GM12878 (cell line): ENCODE measurements at regions not wholly inside any gene's neighbourhood (a gene's known extent, or its start where the extent isn't known, plus 50 kb on each side); places are given as distances from the start of the nearest gene placed in this dataset.

Experiments used
- ATAC-seq: fragments of 200-7000 bp; cut with Tn5 transposase; 3 replicates; pipeline ENCODE4 v1.9.1; 2020; ENCODE audit warnings: mild to moderate bottlenecking, moderate library complexity
- BruUV-seq: library from RNA; stranded (reverse); fragments of 400-500 nt; replicated peaks from 2 replicates; lab custom pipeline; 2021; lab: Mats Ljungman, UMichigan
- CTCF ChIA-PET: fragments of 300-600 bp; sonication (Branson Sonifier 250); formaldehyde crosslinking; extraction: SDS; loops from one replicate; lab custom pipeline; 2021; ENCODE audit warnings: inconsistent platforms; lab: Yijun Ruan, JAX
- POLR2A ChIA-PET: fragments of 350-600 bp; formaldehyde crosslinking; extraction: SDS; loops from one replicate; lab custom pipeline; 2021; ENCODE audit warnings: inconsistent platforms; lab: Charles Lee
- RAD21 ChIA-PET: fragments of 300-600 bp; sonication (Branson Sonifier 250); formaldehyde crosslinking; loops from one replicate; lab custom pipeline; 2023; ENCODE audit warnings: antibody characterized with exemption; ENCODE audit not compliant: unreplicated experiment; lab: Charles Lee
- SMC1A ChIA-PET: fragments of 300-600 bp; sonication (Branson Sonifier 250); formaldehyde crosslinking; loops from one replicate; lab custom pipeline; 2023; ENCODE audit not compliant: unreplicated experiment, uncharacterized antibody; lab: Charles Lee
- DNase-seq: peaks from one replicate; pipeline ENCODE4 v3.0.0-alpha.2; 2011; ENCODE audit warnings: low read depth, low spot score
- FAIRE-seq: peaks from 3 replicates; lab custom pipeline; 2011; peaks lifted over from hg19 to GRCh38; lab: Jason Lieb, UNC
- H2AFZ ChIP-seq: 2 replicates; pipeline ENCODE4 v1.6.0; 2011; ENCODE audit warnings: low read depth, low read length, control low read depth; ENCODE audit not compliant: control insufficient read depth
- H3K27ac ChIP-seq: 2 replicates; pipeline ENCODE4 v1.5.1; 2011; ENCODE audit warnings: control low read depth; ENCODE audit not compliant: control insufficient read depth, insufficient read depth
- H3K27me3 ChIP-seq, 2 experiments: replicated peaks in 1 of 2; 2 replicates each; pipeline versions ENCODE4 v1.6.0 to v1.6.1; 2011; ENCODE audit warnings: low read length in 1 of 2; ENCODE audit not compliant: control insufficient read depth in 2 of 2, insufficient read depth in 2 of 2
- H3K36me3 ChIP-seq, 2 experiments: 2 replicates each; pipeline ENCODE4 v1.5.1; 2011; ENCODE audit warnings: low read length in 1 of 2; ENCODE audit not compliant: control insufficient read depth in 2 of 2, insufficient read depth in 2 of 2
- H3K4me1 ChIP-seq: 2 replicates; pipeline ENCODE4 v1.6.1; 2011; ENCODE audit warnings: mild to moderate bottlenecking, low read length, moderate library complexity, mixed read lengths; ENCODE audit not compliant: control insufficient read depth, insufficient read depth
- H3K4me2 ChIP-seq: 2 replicates; pipeline ENCODE4 v1.6.0; 2011; ENCODE audit warnings: control low read depth; ENCODE audit not compliant: control insufficient read depth, insufficient read depth
- H3K4me3 ChIP-seq: fragments of 200-600 bp; sonication (generic); 2 replicates; pipeline ENCODE4 v1.5.1; 2016
- H3K79me2 ChIP-seq: 2 replicates; pipeline ENCODE4 v1.6.0; 2011; ENCODE audit warnings: low read length; ENCODE audit not compliant: control insufficient read depth, insufficient read depth
- H3K9ac ChIP-seq: 2 replicates; pipeline ENCODE4 v1.8.0; 2011; ENCODE audit warnings: low read length, control low read depth, mixed read lengths; ENCODE audit not compliant: control insufficient read depth, insufficient read depth
- H3K9me3 ChIP-seq: replicated peaks from 3 replicates; pipeline ENCODE4 v1.5.1; 2011; ENCODE audit warnings: mild to moderate bottlenecking, low read length; ENCODE audit not compliant: control insufficient read depth, insufficient read depth
- H4K20me1 ChIP-seq: 2 replicates; pipeline ENCODE4 v1.6.0; 2011; ENCODE audit not compliant: control insufficient read depth, insufficient read depth
- BHLHE40 ChIP-seq, 2 experiments: fragments of 450-650 bp in 1 of 2; IDR thresholded peaks; 2 replicates each; pipeline ENCODE4 v1.6.1; 2011 to 2017; ENCODE audit warnings: low read depth in 2 of 2, borderline replicate concordance in 1 of 2, improper control_type of control experiment in 1 of 2, low read length in 1 of 2, mild to moderate bottlenecking in 1 of 2
- CBFB ChIP-seq: IDR thresholded peaks from 2 replicates; pipeline ENCODE4 v1.6.1; 2016; ENCODE audit warnings: antibody characterized with exemption, low read depth
- ESRRA ChIP-seq: IDR thresholded peaks from 2 replicates; pipeline ENCODE4 v1.6.1; 2012; ENCODE audit warnings: mild to moderate bottlenecking, low read length, improper control_type of control experiment
- MEF2B ChIP-seq: fragments of 450-650 bp; IDR thresholded peaks from 2 replicates; pipeline ENCODE4 v1.6.1; 2018; ENCODE audit warnings: mild to moderate bottlenecking, moderate library complexity; ENCODE audit not compliant: partially characterized antibody, poor library complexity, severe bottlenecking
- NR2C1 ChIP-seq: fragments of 450-650 bp; IDR thresholded peaks from 2 replicates; pipeline ENCODE4 v1.6.1; 2017; ENCODE audit warnings: antibody characterized with exemption, mild to moderate bottlenecking, moderate library complexity
- RAD21 ChIP-seq: IDR thresholded peaks from 2 replicates; pipeline ENCODE4 v1.6.1; 2011; ENCODE audit warnings: mild to moderate bottlenecking, low read depth, low read length, moderate library complexity; ENCODE audit not compliant: insufficient read depth
- RBBP5 ChIP-seq: fragments of 200-600 bp; sonication (generic); conservative IDR thresholded peaks from 2 replicates; pipeline ENCODE4 v1.6.1; 2016
- RUNX3 ChIP-seq: IDR thresholded peaks from 2 replicates; pipeline ENCODE4 v1.6.1; 2012; ENCODE audit warnings: low read length, inconsistent platforms
- SMAD1 ChIP-seq: fragments of 450-650 bp; IDR thresholded peaks from 2 replicates; pipeline ENCODE4 v1.6.1; 2018; ENCODE audit warnings: mild to moderate bottlenecking, low read depth; ENCODE audit not compliant: partially characterized antibody
- SPI1 ChIP-seq: IDR thresholded peaks from 2 replicates; pipeline ENCODE4 v1.6.1; 2011; ENCODE audit warnings: low read depth, mild to moderate bottlenecking, low read length, moderate library complexity, borderline replicate concordance; ENCODE audit not compliant: insufficient read depth
- ZNF274 ChIP-seq: IDR thresholded peaks from one replicate; pipeline ENCODE4 v1.8.0; 2011; ENCODE audit not compliant: insufficient read length, insufficient read depth
- WGBS: methylation state at CpG from one replicate; pipeline ENCODE4 v1.1.6; 2016; ENCODE audit warnings: low lambda C conversion rate; ENCODE audit not compliant: insufficient replicate concordance, insufficient coverage; ENCODE audit errors: missing lambda C conversion rate; 5-methylcytosine and 5-hydroxymethylcytosine counted together
- in situ Hi-C: fragments of 300-500 bp; cut with MboI; formaldehyde crosslinking; loops from 9 replicates; pipeline ENCODE4 v1.14.3; 2018; ENCODE audit warnings: mixed read lengths
- intact Hi-C: fragments of 100-400 bp; cut with micrococcal nuclease; formaldehyde crosslinking; loops from one replicate; pipeline ENCODE4 v1.14.2; 2022; ENCODE audit not compliant: unreplicated experiment
- TF ChIP-seq, protein P1 (sequence below): fragments of 450-650 bp; formaldehyde crosslinking; IDR thresholded peaks from 2 replicates; pipeline ENCODE4 v1.4.0; 2022; ENCODE audit warnings: mild to moderate bottlenecking, moderate library complexity
- TF ChIP-seq, protein P2 (sequence below): fragments of 450-650 bp; IDR thresholded peaks from 2 replicates; pipeline ENCODE4 v1.6.1; 2017; ENCODE audit warnings: antibody characterized with exemption, mild to moderate bottlenecking, moderate library complexity

DNA sequence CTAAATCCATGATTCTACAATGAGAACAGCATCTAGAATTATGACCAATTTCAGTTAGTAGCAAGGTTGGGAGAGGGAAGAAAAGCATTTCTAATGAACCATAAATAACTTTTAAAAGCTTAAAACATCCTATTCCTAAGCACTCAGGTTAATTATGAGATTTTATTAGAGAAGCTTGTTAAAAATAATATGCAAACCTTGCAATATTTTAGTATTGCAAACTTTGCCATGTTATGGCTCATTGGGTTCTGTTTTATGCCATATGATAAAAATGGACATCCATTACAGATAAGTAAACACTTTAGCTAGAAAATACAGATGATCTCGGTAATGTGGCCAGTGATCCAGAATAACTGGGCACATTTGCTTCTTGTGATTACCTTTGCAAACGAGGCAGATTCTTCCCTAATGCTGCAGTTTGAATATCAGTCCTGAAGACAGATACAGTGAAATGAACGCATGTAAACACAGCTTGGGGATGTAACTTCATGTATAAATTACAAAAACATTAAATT, 447.0 kb downstream of the PLK2 start (continued):
- TF ChIP-seq, protein P1, sequence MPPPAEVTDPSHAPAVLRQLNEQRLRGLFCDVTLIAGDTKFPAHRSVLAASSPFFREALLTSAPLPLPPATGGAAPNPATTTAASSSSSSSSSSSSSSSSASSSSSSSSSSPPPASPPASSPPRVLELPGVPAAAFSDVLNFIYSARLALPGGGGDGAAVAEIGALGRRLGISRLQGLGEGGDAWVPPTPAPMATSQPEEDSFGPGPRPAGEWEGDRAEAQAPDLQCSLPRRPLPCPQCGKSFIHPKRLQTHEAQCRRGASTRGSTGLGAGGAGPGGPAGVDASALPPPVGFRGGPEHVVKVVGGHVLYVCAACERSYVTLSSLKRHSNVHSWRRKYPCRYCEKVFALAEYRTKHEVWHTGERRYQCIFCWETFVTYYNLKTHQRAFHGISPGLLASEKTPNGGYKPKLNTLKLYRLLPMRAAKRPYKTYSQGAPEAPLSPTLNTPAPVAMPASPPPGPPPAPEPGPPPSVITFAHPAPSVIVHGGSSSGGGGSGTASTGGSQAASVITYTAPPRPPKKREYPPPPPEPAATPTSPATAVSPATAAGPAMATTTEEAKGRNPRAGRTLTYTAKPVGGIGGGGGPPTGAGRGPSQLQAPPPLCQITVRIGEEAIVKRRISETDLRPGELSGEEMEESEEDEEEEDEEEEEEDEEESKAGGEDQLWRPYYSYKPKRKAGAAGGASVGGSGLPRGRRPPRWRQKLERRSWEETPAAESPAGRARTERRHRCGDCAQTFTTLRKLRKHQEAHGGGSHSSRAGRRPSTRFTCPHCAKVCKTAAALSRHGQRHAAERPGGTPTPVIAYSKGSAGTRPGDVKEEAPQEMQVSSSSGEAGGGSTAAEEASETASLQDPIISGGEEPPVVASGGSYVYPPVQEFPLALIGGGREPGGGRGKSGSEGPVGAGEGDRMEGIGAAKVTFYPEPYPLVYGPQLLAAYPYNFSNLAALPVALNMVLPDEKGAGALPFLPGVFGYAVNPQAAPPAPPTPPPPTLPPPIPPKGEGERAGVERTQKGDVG (CRISPR knock-in tag) = no peak
- no peak for TF ChIP-seq CBFB
- TF ChIP-seq, protein P2, sequence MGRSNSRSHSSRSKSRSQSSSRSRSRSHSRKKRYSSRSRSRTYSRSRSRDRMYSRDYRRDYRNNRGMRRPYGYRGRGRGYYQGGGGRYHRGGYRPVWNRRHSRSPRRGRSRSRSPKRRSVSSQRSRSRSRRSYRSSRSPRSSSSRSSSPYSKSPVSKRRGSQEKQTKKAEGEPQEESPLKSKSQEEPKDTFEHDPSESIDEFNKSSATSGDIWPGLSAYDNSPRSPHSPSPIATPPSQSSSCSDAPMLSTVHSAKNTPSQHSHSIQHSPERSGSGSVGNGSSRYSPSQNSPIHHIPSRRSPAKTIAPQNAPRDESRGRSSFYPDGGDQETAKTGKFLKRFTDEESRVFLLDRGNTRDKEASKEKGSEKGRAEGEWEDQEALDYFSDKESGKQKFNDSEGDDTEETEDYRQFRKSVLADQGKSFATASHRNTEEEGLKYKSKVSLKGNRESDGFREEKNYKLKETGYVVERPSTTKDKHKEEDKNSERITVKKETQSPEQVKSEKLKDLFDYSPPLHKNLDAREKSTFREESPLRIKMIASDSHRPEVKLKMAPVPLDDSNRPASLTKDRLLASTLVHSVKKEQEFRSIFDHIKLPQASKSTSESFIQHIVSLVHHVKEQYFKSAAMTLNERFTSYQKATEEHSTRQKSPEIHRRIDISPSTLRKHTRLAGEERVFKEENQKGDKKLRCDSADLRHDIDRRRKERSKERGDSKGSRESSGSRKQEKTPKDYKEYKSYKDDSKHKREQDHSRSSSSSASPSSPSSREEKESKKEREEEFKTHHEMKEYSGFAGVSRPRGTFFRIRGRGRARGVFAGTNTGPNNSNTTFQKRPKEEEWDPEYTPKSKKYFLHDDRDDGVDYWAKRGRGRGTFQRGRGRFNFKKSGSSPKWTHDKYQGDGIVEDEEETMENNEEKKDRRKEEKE = no peak
- TF ChIP-seq NR2C1 = no peak
- no peak for TF ChIP-seq ESRRA

DNA sequence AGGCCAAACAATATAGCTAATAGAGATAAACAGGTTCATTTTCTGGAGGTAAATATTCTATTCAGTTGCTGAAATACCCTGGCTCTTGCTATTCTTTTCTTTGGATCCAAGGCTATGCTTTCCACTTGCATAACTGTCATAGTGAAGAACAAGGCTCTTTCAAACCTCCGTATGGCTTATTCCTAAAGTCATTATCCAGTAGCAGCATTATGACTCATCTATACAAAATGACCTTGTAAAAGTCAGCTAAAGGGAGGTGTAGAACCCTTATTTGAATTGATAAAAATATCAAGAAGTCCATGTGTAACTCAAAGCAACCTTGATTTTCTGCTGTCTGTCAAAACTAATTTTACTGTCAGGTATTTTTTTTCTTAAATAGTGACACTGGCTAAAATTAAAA, 447.8 kb downstream of the PLK2 start:
- intact Hi-C loops = no loop called here
- Histone ChIP-seq H3K4me1 (no peaks in the 10 kb centered on the region), H3K36me3 (no peaks in the 10 kb centered on the region), H3K27ac (no peak overlapping the region), H3K4me2 (no peak overlapping the region), H3K9ac (no peak overlapping the region), H2AFZ (no peak overlapping the region), H3K9me3 (no peaks in the 10 kb centered on the region), H3K27me3 (no peaks in the 10 kb centered on the region; a peak in 1 of 4 replicates), H4K20me1 (no peaks in the 10 kb centered on the region), H3K79me2 (no peaks in the 10 kb centered on the region), H3K4me3 (no peak overlapping the region)
- SMC1A ChIA-PET = no interaction called here
- POLR2A ChIA-PET = no interaction called here
- FAIRE-seq = no peak
- ATAC-seq = no peak
- CTCF ChIA-PET = interaction anchor here (0.7 kb wide), 1 partner anchor 502 kb away, joined by 3 read pairs; no protein-coding TSS in a partner anchor
- RAD21 ChIA-PET = no interaction called here
- in situ Hi-C loops = no loop called here
- no peak for DNase-seq
- WGBS = 42% methylated on average over 1 of the region's 1 CpG
- no TSS peak for BruUV-seq
- TF ChIP-seq RAD21 (no peak), SMAD1 (no peak), BHLHE40 (IDR thresholded peaks at IDR 0.05; ENCODE audit: borderline replicate concordance in 1 of 2, low read depth in 2 of 2, low read length in 1 of 2) (no peak), RUNX3 (no peak), SPI1 (no peak), RBBP5 (no peak), ZNF274 (no peak), MEF2B (no peak)
- TF ChIP-seq, protein P2 = no peak
